Adrenal gland (tissue), 9 donors: ENCODE measurements at regions not wholly inside any gene's neighbourhood (a gene's known extent, or its start where the extent isn't known, plus 50 kb on each side); places are given as distances from the start of the nearest gene placed in this dataset.
"Not testable (repeated sequence)": the region's sequence is repeated elsewhere in the genome, so short reads cannot be mapped to it uniquely, and the experiment has no call there.

Source experiments
- DNase-seq, 7 donors: peaks; one replicate each; pipeline ENCODE4 v3.0.0-alpha.2; 2019 to 2020
- H3K27ac ChIP-seq, 5 donors: fragments of 200-600 bp; sonication (generic) in 4 of 5; 1 replicate in 3 of 5; 2 replicates in 2 of 5; pipeline versions ENCODE4 v1.5.1 to v1.8.0; 2016 to 2020; ENCODE audit warnings: mild to moderate bottlenecking in 1 of 5
- H3K27me3 ChIP-seq: fragments of 200-600 bp; 2 replicates; pipeline ENCODE4 v1.8.0; 2021
- H3K36me3 ChIP-seq, 2 donors: fragments of 200-600 bp; replicated peaks in 1 of 2; 1 replicate in 1 of 2; 2 replicates in 1 of 2; pipeline versions ENCODE4 v1.5.1 to v1.8.0; 2018 to 2022
- H3K4me1 ChIP-seq, 2 donors: fragments of 200-600 bp; replicated peaks in 1 of 2; 1 replicate in 1 of 2; 2 replicates in 1 of 2; pipeline versions ENCODE4 v1.5.1 to v1.8.0; 2018 to 2021
- H3K4me3 ChIP-seq, 4 donors: fragments of 200-600 bp; sonication (generic) in 3 of 4; one replicate each; pipeline ENCODE4 v1.5.1; 2016 to 2018
- H3K9me3 ChIP-seq, 3 donors: fragments of 200-600 bp; sonication (generic) in 1 of 3; replicated peaks in 1 of 3; 1 replicate in 2 of 3; 2 replicates in 1 of 3; pipeline versions ENCODE4 v1.5.1 to v1.8.0; 2016 to 2021
- POLR2A ChIP-seq, 2 donors: fragments of 450-650 bp; IDR thresholded peaks; one replicate each; pipeline ENCODE4 v1.6.1; 2017; ENCODE audit warnings: antibody characterized with exemption in 2 of 2, mild to moderate bottlenecking in 2 of 2, moderate library complexity in 1 of 2
- WGBS, 4 donors: extraction: QIAGEN DNeasy Blood & Tissue Kit in 2 of 4; methylation state at CpG; one replicate each; pipeline versions ENCODE4 v1.1.5 to v1.1.7; 2013 to 2017; 5-methylcytosine and 5-hydroxymethylcytosine counted together
- intact Hi-C, 2 donors: fragments of 100-400 bp; cut with DNase I; formaldehyde crosslinking; loops; one replicate each; pipeline versions ENCODE4 v1.14.1 to v1.15.0; 2022 to 2023
- TF ChIP-seq, protein P1 (sequence below), 6 experiments: fragments of 450-650 bp in 4 of 6; fragments of 200-600 bp in 2 of 6; sonication (generic) in 1 of 6; IDR thresholded peaks; 1 replicate in 5 of 6; 2 replicates in 1 of 6; pipeline versions ENCODE4 v1.5.1 to v1.8.0; 2016 to 2021; ENCODE audit warnings: antibody characterized with exemption in 6 of 6, mild to moderate bottlenecking in 2 of 6, moderate library complexity in 1 of 6
- donor health status: healthy with polysubstance abuse.
- donor health status: Bipolar disorder and iron deficiency.
- donor health status: DM: yes; HTN: yes; CAD: no.
- donor health status: DM: no; HTN: no; CAD: no.
- donor health status: DM: no; HTN: no; CAD: no.

DNA sequence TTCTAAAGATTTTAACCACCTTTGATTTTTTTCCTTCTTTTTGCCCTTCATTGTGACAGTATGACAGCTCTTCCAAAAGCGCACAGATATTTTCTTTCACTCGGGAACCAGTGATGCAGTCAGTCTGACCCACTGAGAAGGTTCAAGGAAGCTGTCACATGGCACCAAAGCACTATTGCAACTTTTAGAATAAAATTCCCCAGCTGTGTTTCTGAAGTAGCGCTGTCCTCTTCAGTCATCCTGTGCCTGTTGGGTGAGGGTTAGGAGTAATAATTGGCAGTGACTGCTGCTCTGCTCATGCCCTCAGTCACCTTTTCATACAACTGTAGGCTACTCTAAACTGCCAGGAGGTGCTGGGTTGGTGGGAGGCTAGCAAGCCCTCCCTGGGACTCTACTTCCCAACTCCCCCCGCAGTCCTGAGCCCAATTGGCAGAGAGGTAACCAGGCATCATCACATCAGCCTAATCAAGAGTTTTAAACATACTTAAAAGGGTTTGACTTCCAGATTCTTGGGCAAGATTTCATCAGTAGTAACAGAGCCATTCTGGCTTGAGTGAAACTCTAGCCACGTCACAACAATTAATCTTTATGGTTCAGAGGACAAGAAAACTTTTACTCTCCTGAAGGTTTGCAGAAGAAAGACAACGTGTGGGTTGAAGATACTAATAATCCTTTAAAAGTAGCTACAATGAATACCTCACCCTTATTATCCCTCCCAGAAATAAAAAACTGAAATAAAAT, 473.3 kb downstream of the FBXO15 start:
- Histone ChIP-seq H3K36me3 (no peaks in the 10 kb centered on the region), H3K4me1 (no peaks in the 10 kb centered on the region), H3K27ac (no peak overlapping the region), H3K27me3 (no peaks in the 10 kb centered on the region), H3K4me3 (no peak overlapping the region), H3K9me3 (no peaks in the 10 kb centered on the region)
- no peak for DNase-seq
- TF ChIP-seq, protein P1, sequence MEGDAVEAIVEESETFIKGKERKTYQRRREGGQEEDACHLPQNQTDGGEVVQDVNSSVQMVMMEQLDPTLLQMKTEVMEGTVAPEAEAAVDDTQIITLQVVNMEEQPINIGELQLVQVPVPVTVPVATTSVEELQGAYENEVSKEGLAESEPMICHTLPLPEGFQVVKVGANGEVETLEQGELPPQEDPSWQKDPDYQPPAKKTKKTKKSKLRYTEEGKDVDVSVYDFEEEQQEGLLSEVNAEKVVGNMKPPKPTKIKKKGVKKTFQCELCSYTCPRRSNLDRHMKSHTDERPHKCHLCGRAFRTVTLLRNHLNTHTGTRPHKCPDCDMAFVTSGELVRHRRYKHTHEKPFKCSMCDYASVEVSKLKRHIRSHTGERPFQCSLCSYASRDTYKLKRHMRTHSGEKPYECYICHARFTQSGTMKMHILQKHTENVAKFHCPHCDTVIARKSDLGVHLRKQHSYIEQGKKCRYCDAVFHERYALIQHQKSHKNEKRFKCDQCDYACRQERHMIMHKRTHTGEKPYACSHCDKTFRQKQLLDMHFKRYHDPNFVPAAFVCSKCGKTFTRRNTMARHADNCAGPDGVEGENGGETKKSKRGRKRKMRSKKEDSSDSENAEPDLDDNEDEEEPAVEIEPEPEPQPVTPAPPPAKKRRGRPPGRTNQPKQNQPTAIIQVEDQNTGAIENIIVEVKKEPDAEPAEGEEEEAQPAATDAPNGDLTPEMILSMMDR (IDR thresholded peaks at IDR 0.05) = no peak
- no peak for TF ChIP-seq POLR2A (IDR thresholded peaks at IDR 0.05)
- intact Hi-C loops = no loop called here
- 55 to 69% (median 59%) methylated on average over 6 of the region's 6 CpGs for WGBS, 4 donors

DNA sequence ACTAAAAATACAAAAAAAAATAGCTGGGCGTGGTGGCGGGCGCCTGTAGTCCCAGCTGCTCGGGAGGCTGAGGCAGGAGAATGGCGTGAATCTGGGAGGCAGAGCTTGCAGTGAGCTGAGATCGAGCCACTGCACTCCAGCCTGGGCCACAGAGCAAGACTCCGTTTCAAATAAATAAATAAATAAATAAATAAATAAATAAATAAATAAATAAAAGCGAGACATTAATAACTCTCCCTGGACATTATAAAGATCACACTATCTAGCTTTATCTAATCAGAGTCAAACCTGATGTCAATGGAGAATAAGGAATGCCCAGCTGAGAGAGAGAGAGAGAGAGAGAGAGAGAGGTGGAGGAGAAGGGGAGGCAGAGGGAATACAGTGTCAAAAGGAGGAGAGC, 476.2 kb downstream of the FBXO15 start:
- H3K4me1 ChIP-seq, H3K9me3 ChIP-seq, DNase-seq, intact Hi-C loops, H3K36me3 ChIP-seq, H3K27me3 ChIP-seq, H3K4me3 ChIP-seq, H3K27ac ChIP-seq: not testable (repeated sequence)
- WGBS, 4 donors = 88 to 93% (median 91%) methylated on average over 8 of the region's 8 CpGs

GRCh38 chr18:73670524-73670923, 477.1 kb downstream of the FBXO15 start:
- Histone ChIP-seq H3K4me1 (no peaks in the 10 kb centered on the region), H3K36me3 (no peaks in the 10 kb centered on the region), H3K27me3 (no peaks in the 10 kb centered on the region), H3K9me3 (no peaks in the 10 kb centered on the region), H3K27ac (no peak overlapping the region), H3K4me3 (no peak overlapping the region)
- 79 to 87% (median 82%) methylated on average over 5 of the region's 5 CpGs for WGBS, 4 donors
- no peak for TF ChIP-seq POLR2A (IDR thresholded peaks at IDR 0.05)
- TF ChIP-seq, protein P1 (IDR thresholded peaks at IDR 0.05) = no peak
- intact Hi-C loops = no loop called here
- DNase-seq = no peak

GRCh38 chr18:73670039-73670438, 477.6 kb downstream of the FBXO15 start:
- no peak overlapping the region for H3K27ac ChIP-seq
- no peaks in the 10 kb centered on the region for H3K27me3 ChIP-seq
- no peak for DNase-seq
- TF ChIP-seq, protein P1 (IDR thresholded peaks at IDR 0.05) = no peak
- TF ChIP-seq POLR2A (IDR thresholded peaks at IDR 0.05) = no peak
- H3K36me3 ChIP-seq = no peaks in the 10 kb centered on the region
- H3K4me3 ChIP-seq = no peak overlapping the region
- H3K4me1 ChIP-seq = no peaks in the 10 kb centered on the region
- H3K9me3 ChIP-seq = no peaks in the 10 kb centered on the region
- intact Hi-C loops = no loop called here

- Histone ChIP-seq H3K27me3 (no peaks in the 10 kb centered on the region), H3K36me3 (no peaks in the 10 kb centered on the region), H3K9me3 (no peaks in the 10 kb centered on the region), H3K27ac (no peak overlapping the region), H3K4me1 (no peaks in the 10 kb centered on the region), H3K4me3 (no peak overlapping the region)
- TF ChIP-seq, protein P1 (IDR thresholded peaks at IDR 0.05) = no peak
- TF ChIP-seq POLR2A (IDR thresholded peaks at IDR 0.05) = no peak
- 58 to 75% (median 63%) methylated on average over 6 of the region's 6 CpGs for WGBS, 4 donors
- intact Hi-C loops = no loop called here
- DNase-seq = no peak
Observed at GRCh38 chr18:73669297-73669696, 478.3 kb downstream of the FBXO15 start.
